Stimulated activated CD4-positive, alpha-beta T cell treated with anti-CD3 and anti-CD28 coated beads, Interleukin-15, amount 100 ng/mL, for 48 hours (primary cell): ENCODE measurements at regions not wholly inside any gene's neighbourhood (a gene's known extent, or its start where the extent isn't known, plus 50 kb on each side); places are given as distances from the start of the nearest gene placed in this dataset.

ENCODE experiments used
- DNase-seq, 2 donors: peaks; one replicate each; pipeline ENCODE4 v3.0.0-alpha.2; 2020; ENCODE audit warnings: low read depth in 2 of 2

GRCh38 chr2:16301961-16302360 is 361.6 kb downstream of the MYCN start:
- no peak for DNase-seq

- no peak for DNase-seq
Measured at GRCh38 chr2:16298866-16299265, 358.5 kb downstream of the MYCN start.

DNA sequence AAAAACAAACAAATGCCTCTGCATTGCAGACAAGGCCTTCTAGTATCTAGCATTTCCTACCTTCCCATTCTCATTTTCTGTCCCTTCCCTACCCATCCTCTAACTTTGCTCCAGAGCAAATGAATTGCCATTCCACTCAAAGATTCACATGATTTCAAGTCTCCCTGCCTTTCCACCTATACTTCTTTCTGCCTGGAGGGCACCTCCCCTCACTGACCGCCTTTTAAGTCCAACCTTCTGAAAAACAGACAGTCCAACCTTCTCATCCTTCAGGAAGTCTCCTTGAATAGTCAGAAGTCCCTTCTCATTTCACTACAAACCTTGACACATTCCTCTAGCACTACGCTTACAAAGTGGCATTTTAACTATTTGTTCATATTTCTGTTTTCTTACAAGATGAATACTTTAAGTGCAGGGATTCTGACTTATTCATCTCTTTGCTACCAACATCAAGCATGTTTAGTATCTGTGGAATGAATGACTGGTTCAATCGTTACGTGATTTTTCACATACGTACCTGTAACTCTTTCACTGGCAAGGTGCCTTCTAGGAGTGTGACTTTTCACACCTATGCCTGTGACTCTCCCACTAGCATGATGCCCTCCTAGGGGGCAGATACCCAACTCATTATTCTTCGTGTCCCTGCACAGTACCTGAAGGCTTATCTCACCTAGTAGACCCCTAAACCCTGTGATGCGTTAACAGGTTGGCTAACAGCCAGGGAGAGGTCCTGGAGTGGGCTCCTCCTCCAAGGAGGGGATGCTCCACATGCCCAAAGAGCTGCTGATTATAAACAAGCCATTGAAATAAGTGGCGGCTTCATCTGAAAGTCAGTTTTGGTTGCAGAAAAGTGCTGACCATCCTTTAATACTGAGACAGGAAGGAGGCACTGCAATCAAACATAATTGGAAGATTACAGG is 356.2 kb downstream of the MYCN start:
- no peak for DNase-seq

DNA sequence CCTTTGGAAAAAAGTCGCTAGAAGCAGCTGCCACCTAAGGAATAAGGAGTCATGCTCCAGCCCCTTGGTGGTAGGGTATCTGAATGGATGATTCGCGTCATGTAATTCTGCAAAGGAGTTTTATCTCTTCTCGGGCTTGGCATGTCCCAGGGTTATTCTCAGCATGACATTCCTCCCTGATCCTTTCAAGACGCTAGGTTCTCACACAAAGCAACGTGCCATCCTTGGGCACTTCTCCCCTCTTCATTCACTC is 355.6 kb downstream of the MYCN start:
- no peak for DNase-seq

DNA sequence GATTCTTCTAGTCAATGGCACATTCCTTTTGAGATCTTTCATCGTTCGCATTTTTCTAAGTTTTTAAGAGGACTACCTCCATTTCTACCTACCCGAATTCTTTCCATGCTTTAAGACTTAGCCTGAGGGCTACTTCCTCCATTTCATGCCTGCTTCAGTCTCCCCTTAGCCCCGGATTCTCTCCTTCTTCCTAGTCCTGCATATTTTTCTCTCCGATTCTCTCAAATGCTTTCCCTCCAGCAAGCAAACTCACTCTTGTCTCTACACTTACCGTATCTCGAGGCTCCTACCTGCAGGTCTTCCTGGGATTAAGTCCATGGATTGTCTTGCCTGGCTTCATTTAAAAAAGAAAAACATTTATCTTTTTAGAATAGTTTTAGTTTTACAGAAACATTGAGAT is 354.4 kb downstream of the MYCN start:
- no peak for DNase-seq

- no peak for DNase-seq
Measured at GRCh38 chr2:16293871-16294270, 353.5 kb downstream of the MYCN start.

DNA sequence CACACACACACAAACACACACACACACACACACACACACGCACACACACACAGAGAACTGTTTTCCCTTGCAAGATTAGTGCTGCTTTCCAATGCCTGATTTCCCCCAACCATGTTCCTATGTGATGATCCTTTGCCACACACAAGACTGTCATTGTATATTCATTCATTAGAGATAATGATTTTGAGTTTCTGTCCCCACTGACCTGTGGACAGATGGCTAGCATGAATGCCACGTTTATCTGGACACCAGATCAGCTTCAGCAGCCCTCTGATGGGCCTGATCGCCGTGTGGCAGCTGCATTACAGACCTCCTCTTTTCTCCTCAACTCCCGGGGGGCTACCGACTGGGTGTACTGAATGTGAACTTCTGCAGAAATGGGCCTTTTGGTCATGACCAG is 353.0 kb downstream of the MYCN start:
- DNase-seq: no peak

DNA sequence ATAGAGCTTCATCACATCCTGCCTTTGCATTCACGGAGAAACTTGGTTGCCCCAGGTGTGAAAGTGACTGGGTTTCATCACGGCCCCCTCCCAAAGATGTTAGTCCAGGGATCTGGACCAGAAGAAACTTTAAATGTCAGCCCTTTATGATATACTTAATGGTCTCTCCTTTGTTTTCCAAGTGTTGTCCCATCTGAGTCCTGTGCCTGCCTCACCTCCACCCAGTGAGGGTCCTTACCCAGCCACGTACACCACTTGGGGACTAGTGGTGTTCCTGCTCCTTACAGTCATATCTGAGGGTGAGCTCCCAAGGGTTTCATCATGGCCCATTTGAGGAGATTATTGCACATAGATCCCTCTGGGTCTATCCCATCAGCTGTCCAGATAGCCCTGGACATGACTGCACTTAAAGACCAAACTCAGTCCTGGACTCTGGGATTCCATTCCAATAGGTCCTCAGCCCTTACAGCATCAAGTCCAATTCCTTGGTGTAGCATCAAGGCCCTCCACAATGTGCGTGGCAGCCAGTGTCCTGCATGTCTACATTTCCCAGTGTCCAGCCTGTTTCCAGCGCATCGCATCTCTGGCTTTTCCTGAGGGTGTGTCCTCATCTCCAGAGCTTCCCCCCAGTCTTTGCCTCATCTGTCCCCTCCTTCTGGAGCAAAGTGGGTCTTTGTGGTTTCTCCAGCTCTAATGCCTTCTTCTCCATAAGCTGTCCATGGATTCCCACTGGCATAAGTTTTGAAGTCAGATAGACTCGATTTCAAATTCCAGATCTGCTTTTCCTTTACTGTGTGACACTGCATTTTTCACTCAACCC is 351.6 kb downstream of the MYCN start:
- DNase-seq: no peak

DNA sequence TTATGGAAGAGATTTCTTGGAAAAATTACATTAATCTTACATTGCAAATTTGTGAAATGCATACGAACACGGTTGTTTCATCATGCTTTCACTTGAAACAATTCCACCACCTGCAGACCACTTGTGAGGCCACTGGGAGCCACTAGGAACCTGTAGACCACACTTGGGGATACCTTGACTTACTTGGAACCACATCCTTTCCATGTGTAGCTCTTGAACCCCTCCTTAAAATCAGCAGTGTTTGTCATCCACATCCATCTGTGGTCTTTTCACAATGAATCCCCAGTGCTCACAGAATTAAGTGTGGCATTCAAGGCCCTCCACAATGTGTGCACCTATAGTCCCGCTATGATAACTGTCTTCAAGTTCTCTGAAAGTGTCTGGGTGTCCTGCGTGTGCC is 350.9 kb downstream of the MYCN start:
- DNase-seq: no peak

- no peak for DNase-seq
Measured at GRCh38 chr2:16290311-16291020, 350.1 kb downstream of the MYCN start.

GRCh38 chr2:16288371-16289112 is 348.2 kb downstream of the MYCN start:
- DNase-seq: no peak

- DNase-seq: no peak
Measured at GRCh38 chr2:16287831-16288230, 347.5 kb downstream of the MYCN start.

DNA sequence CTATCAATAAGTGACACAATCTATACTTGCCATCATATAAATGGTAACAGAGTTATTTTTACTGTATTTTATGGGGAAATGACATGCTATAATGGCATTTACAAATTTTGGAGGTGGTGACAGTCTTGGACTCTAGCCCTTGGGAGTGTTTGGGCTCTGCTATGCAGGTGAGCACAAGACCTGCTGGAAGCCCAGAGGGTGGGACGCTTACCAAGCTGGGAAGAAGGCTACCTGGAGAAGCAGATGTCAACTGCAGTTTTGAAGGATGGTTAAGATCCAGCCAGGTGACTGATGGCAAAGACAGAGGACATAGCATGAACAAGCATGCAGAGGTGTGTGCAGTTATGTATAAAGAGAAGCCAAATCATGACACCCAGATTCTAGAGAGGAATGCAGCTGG is 346.9 kb downstream of the MYCN start:
- DNase-seq: no peak

- DNase-seq: no peak
Measured at GRCh38 chr2:16285813-16286510, 345.6 kb downstream of the MYCN start.

DNA sequence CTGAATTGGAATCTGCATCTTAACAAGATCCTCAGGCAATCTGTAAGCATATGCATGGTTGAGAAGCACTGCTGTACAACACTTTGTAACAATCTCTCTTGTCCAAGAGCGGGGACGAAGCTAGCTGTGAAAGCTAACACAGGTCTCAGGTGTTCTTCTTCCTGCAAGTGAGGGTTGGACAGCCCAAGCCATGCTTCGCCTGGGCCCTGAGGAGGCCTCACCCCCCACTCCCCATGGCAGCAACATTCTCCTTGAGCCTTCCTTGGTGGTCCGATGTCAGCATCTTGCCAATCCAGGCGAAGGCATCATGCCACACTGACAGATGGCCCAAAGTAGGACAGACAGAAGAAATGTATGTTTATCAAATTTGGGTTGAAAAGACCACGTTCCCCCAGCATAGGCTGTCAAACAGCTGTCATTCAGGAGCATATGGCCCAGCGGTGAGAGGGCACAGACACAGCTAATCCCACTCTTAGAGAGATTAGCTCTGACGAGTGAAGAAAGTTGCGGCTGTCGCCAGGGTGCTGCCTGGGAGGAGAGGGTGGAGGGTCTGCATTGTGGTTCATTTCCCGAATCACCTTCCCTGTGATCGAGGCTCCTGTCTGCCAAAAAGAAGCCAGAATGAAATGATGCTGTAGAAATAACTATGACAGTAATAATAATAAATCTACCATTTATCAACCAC is 344.7 kb downstream of the MYCN start:
- DNase-seq: no peak

- no peak for DNase-seq
Measured at GRCh38 chr2:16283071-16283850, 342.9 kb downstream of the MYCN start.

DNA sequence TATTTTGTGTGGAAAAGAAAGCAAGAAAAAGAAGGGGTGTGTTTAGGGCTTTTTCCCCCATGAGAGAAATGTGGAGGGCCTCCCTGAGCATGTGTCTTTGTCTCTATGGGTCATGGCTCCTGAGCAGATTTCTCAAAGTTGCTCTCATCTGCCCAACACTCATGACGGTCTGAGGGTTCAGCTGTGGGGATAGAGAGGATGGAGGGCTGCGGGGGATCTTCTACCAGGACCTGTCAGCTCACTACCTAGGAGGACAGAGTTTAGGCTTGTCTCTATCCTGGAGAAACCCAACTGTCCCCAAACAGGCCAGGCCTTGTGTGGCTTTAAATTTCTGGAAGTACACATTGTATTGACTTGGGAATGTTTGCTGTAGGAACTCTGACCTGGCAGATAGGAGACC is 342.2 kb downstream of the MYCN start:
- no peak for DNase-seq

GRCh38 chr2:16281451-16282335 is 341.3 kb downstream of the MYCN start:
- DNase-seq: no peak

- DNase-seq: no peak
Measured at GRCh38 chr2:16280081-16280480, 339.7 kb downstream of the MYCN start.
